ENCODE measurements at regions not wholly inside any gene's neighbourhood (a gene's known extent, or its start where the extent isn't known, plus 50 kb on each side); places are given as distances from the start of the nearest gene placed in this dataset.
A peak's percentile ranks its signal among the peaks of the same experiment; 100 is the strongest.

GRCh38 chr5:143663872-143664271 is 148.1 kb upstream of the HMHB1 start:
- ATAC-seq (no peak), DNase-seq (no peak)

GRCh38 chr5:143662020-143662419 is 149.9 kb upstream of the HMHB1 start:
- ATAC-seq: no peak
- no peak for DNase-seq

GRCh38 chr5:143660625-143661024 is 151.3 kb upstream of the HMHB1 start:
- DNase-seq: no peak
- no peak for ATAC-seq

- ATAC-seq: no peak
- DNase-seq: no peak
Observed at GRCh38 chr5:143659599-143660238, 152.2 kb upstream of the HMHB1 start.

GRCh38 chr5:143658956-143659355 is 153.0 kb upstream of the HMHB1 start:
- DNase-seq (no peak), ATAC-seq (no peak)

GRCh38 chr5:143657647-143658285 is 154.2 kb upstream of the HMHB1 start:
- ATAC-seq: no peak
- no peak for DNase-seq

- ATAC-seq (no peak), DNase-seq (no peak)
Observed at GRCh38 chr5:143653766-143654282, 158.1 kb upstream of the HMHB1 start.

- ATAC-seq: peak; percentile 82
- no peak for DNase-seq
Observed at GRCh38 chr5:143653256-143653655, 158.7 kb upstream of the HMHB1 start.

- peak; percentile 81 for ATAC-seq
Observed at GRCh38 chr5:143652108-143652700, 159.8 kb upstream of the HMHB1 start.

GRCh38 chr5:143649937-143650621 is 161.9 kb upstream of the HMHB1 start:
- ATAC-seq (no peak), DNase-seq (no peak)

More at GRCh38 chr5:143652108-143652700, 159.8 kb upstream of the HMHB1 start:
- DNase-seq: peak; percentile 10

GRCh38 chr5:143648696-143649095 is 163.3 kb upstream of the HMHB1 start:
- ATAC-seq (no peak), DNase-seq (no peak)

GRCh38 chr5:143646961-143647360 is 165.0 kb upstream of the HMHB1 start:
- DNase-seq (no peak), ATAC-seq (no peak)

GRCh38 chr5:143645356-143645755 is 166.6 kb upstream of the HMHB1 start:
- no peak for ATAC-seq

GRCh38 chr5:143644727-143645126 is 167.2 kb upstream of the HMHB1 start:
- ATAC-seq (no peak), DNase-seq (no peak)

More at GRCh38 chr5:143645356-143645755, 166.6 kb upstream of the HMHB1 start:
- no peak for DNase-seq

GRCh38 chr5:143642791-143643190 is 169.2 kb upstream of the HMHB1 start:
- ATAC-seq (no peak), DNase-seq (no peak)

- no peak for DNase-seq
- ATAC-seq: no peak
Observed at GRCh38 chr5:143641549-143642355, 170.2 kb upstream of the HMHB1 start.

GRCh38 chr5:143638654-143639053 is 173.3 kb upstream of the HMHB1 start:
- DNase-seq (no peak), ATAC-seq (no peak)

- ATAC-seq: no peak
- no peak for DNase-seq
Observed at GRCh38 chr5:143636931-143637528, 174.9 kb upstream of the HMHB1 start.

GRCh38 chr5:143635888-143636287 is 176.1 kb upstream of the HMHB1 start:
- no peak for DNase-seq

GRCh38 chr5:143635146-143635752 is 176.7 kb upstream of the HMHB1 start:
- ATAC-seq: no peak
- DNase-seq: no peak

More at GRCh38 chr5:143635888-143636287, 176.1 kb upstream of the HMHB1 start:
- ATAC-seq: no peak

- DNase-seq (no peak), ATAC-seq (no peak)
Observed at GRCh38 chr5:143634689-143635088, 177.3 kb upstream of the HMHB1 start.
